H1 (cell line): ENCODE measurements at regions not wholly inside any gene's neighbourhood (a gene's known extent, or its start where the extent isn't known, plus 50 kb on each side); places are given as distances from the start of the nearest gene placed in this dataset.

Experiments
- CTCF ChIA-PET: fragments of 300-600 bp; sonication (Branson Sonifier 250); formaldehyde crosslinking; loops from one replicate; lab custom pipeline; 2021; ENCODE audit not compliant: partially characterized antibody; lab: Charles Lee
- POLR2A ChIA-PET: fragments of 300-600 bp; sonication (Branson Sonifier 250); formaldehyde crosslinking; loops from one replicate; lab custom pipeline; 2021; ENCODE audit warnings: inconsistent platforms; ENCODE audit not compliant: partially characterized antibody; lab: Charles Lee
- DNase-seq, 2 experiments: peaks; one replicate each; pipeline versions ENCODE4 v3.0.0 to v3.0.0-alpha.2; 2010 to 2022; ENCODE audit warnings: low spot score in 2 of 2, low read depth in 1 of 2, mixed read lengths in 1 of 2
- FAIRE-seq: peaks from 2 replicates; lab custom pipeline; 2011; peaks lifted over from hg19 to GRCh38; lab: Jason Lieb, UNC
- H2AFZ ChIP-seq: 2 replicates; pipeline ENCODE4 v1.8.1; 2012; ENCODE audit warnings: low read length, inconsistent platforms
- H2AK5ac ChIP-seq: 2 replicates; pipeline ENCODE4 v1.6.1; 2013; ENCODE audit warnings: low read depth, low read length
- H2BK120ac ChIP-seq: replicated peaks from 2 replicates; pipeline ENCODE3; 2013; ENCODE audit warnings: low read depth, low read length, inconsistent platforms
- H2BK12ac ChIP-seq: 2 replicates; pipeline ENCODE4 v1.6.1; 2013; ENCODE audit warnings: low read depth, low read length
- H2BK15ac ChIP-seq: 2 replicates; pipeline ENCODE4 v1.6.1; 2013; ENCODE audit warnings: low read length
- H2BK20ac ChIP-seq: 2 replicates; pipeline ENCODE4 v1.6.1; 2013; ENCODE audit warnings: low read length
- H2BK5ac ChIP-seq: 2 replicates; pipeline ENCODE4 v1.6.1; 2013; ENCODE audit warnings: low read depth, low read length
- H3K14ac ChIP-seq: 2 replicates; pipeline ENCODE4 v1.6.1; 2013; ENCODE audit warnings: inconsistent platforms; ENCODE audit not compliant: insufficient read length
- H3K18ac ChIP-seq: 2 replicates; pipeline ENCODE4 v1.6.1; 2013; ENCODE audit warnings: low read length; ENCODE audit errors: extremely low read depth
- H3K23ac ChIP-seq: 2 replicates; pipeline ENCODE4 v1.6.1; 2013; ENCODE audit warnings: inconsistent platforms; ENCODE audit not compliant: insufficient read length
- H3K23me2 ChIP-seq: 2 replicates; pipeline ENCODE4 v1.6.1; 2013; ENCODE audit warnings: low read depth, low read length
- H3K27ac ChIP-seq: 2 replicates; pipeline ENCODE4 v1.6.1; 2011; ENCODE audit warnings: low read depth, low read length, inconsistent platforms
- H3K27me3 ChIP-seq, 4 experiments: replicated peaks in 1 of 4; 1 replicate in 1 of 4; 2 replicates in 3 of 4; pipeline versions ENCODE4 v1.6.1 to v1.8.1; 2011 to 2013; ENCODE audit warnings: low read length in 3 of 4, mild to moderate bottlenecking in 3 of 4, inconsistent platforms in 2 of 4, mixed read lengths in 2 of 4, moderate library complexity in 1 of 4; ENCODE audit not compliant: control insufficient read depth in 3 of 4, insufficient read depth in 3 of 4; ENCODE audit errors: extremely low read depth in 1 of 4
- H3K36me3 ChIP-seq, 4 experiments: 2 replicates each; pipeline versions ENCODE4 v1.6.1 to v1.8.1; 2011 to 2013; ENCODE audit warnings: mild to moderate bottlenecking in 4 of 4, low read length in 3 of 4, moderate library complexity in 2 of 4, control low read depth in 1 of 4, inconsistent platforms in 1 of 4; ENCODE audit not compliant: insufficient read depth in 4 of 4, control insufficient read depth in 2 of 4
- H3K4ac ChIP-seq: replicated peaks from 2 replicates; pipeline ENCODE3; 2013; ENCODE audit warnings: low read length, low read depth, mixed read lengths, inconsistent platforms; ENCODE audit not compliant: insufficient read length
- H3K4me1 ChIP-seq, 4 experiments: replicated peaks in 1 of 4; 1 replicate in 1 of 4; 2 replicates in 3 of 4; pipeline versions ENCODE4 v1.6.1 to v1.8.1; 2011 to 2013; ENCODE audit warnings: low read length in 3 of 4, inconsistent platforms in 2 of 4, mixed read lengths in 1 of 4; ENCODE audit not compliant: insufficient read depth in 4 of 4, control insufficient read depth in 3 of 4
- H3K4me2 ChIP-seq, 2 experiments: 2 replicates each; pipeline versions ENCODE4 v1.6.1 to v1.8.1; 2011 to 2013; ENCODE audit warnings: low read depth in 2 of 2, low read length in 2 of 2, control low read depth in 1 of 2, inconsistent platforms in 1 of 2, mild to moderate bottlenecking in 1 of 2; ENCODE audit not compliant: insufficient read depth in 1 of 2
- H3K4me3 ChIP-seq, 4 experiments: fragments of 200-600, 300-600 bp in 1 of 4; sonication (generic), shearing (Covaris generic), sonication (Bioruptor Twin) in 1 of 4; 2 replicates each; pipeline versions ENCODE4 v1.5.1 to v1.8.1; 2011 to 2016; ENCODE audit warnings: low read length in 4 of 4, low read depth in 3 of 4, control low read depth in 2 of 4, inconsistent platforms in 2 of 4, mild to moderate bottlenecking in 2 of 4, mixed read lengths in 1 of 4, moderate library complexity in 1 of 4; ENCODE audit not compliant: insufficient read depth in 2 of 4; ENCODE audit errors: extremely low read depth in 1 of 4
- H3K56ac ChIP-seq: replicated peaks from 2 replicates; pipeline ENCODE3; 2013; ENCODE audit warnings: low read depth, mild to moderate bottlenecking, mixed read lengths, low read length, inconsistent platforms; ENCODE audit not compliant: insufficient read length
- H3K79me1 ChIP-seq: 2 replicates; pipeline ENCODE4 v1.6.1; 2013; ENCODE audit warnings: low read depth, low read length, control low read depth
- H3K79me2 ChIP-seq, 2 experiments: 2 replicates each; pipeline versions ENCODE4 v1.6.1 to v1.8.1; 2012 to 2013; ENCODE audit warnings: low read length in 2 of 2, mild to moderate bottlenecking in 2 of 2, inconsistent platforms in 1 of 2; ENCODE audit not compliant: insufficient read depth in 2 of 2, control insufficient read depth in 1 of 2
- H3K9ac ChIP-seq, 4 experiments: replicated peaks in 1 of 4; 1 replicate in 1 of 4; 2 replicates in 3 of 4; pipeline versions ENCODE4 v1.6.1 to v1.8.1; 2011 to 2013; ENCODE audit warnings: low read depth in 3 of 4, low read length in 3 of 4, control low read depth in 2 of 4, mild to moderate bottlenecking in 2 of 4, moderate library complexity in 2 of 4, inconsistent platforms in 1 of 4; ENCODE audit errors: extremely low read depth in 1 of 4
- H3K9me3 ChIP-seq, 2 experiments: 2 replicates each; pipeline versions ENCODE4 v1.6.1 to v1.8.1; 2012 to 2013; ENCODE audit warnings: mild to moderate bottlenecking in 2 of 2, moderate library complexity in 2 of 2, control low read depth in 1 of 2, inconsistent platforms in 1 of 2, low read depth in 1 of 2, low read length in 1 of 2, mixed read lengths in 1 of 2; ENCODE audit not compliant: insufficient read depth in 2 of 2
- H4K20me1 ChIP-seq, 2 experiments: replicated peaks in 1 of 2; 2 replicates each; pipeline versions ENCODE3 to v1.8.1; 2011 to 2013; ENCODE audit warnings: inconsistent platforms in 2 of 2, low read length in 2 of 2, mild to moderate bottlenecking in 1 of 2; ENCODE audit not compliant: insufficient read depth in 2 of 2, control insufficient read depth in 1 of 2
- H4K5ac ChIP-seq: 2 replicates; pipeline ENCODE4 v1.6.1; 2013; ENCODE audit warnings: low read length, low read depth, mixed read lengths, inconsistent platforms; ENCODE audit not compliant: insufficient read length
- H4K8ac ChIP-seq: 2 replicates; pipeline ENCODE4 v1.8.0; 2013; ENCODE audit warnings: mild to moderate bottlenecking, moderate library complexity, low read length, inconsistent platforms; ENCODE audit not compliant: insufficient read depth; ENCODE audit errors: extremely low read depth
- H4K91ac ChIP-seq: replicated peaks from 2 replicates; pipeline ENCODE3; 2013; ENCODE audit warnings: low read length, mixed read lengths, inconsistent platforms; ENCODE audit not compliant: insufficient read length
- CREB1 ChIP-seq: IDR thresholded peaks from 2 replicates; pipeline ENCODE4 v1.6.1; 2012; ENCODE audit warnings: inconsistent platforms
- CTBP2 ChIP-seq: IDR thresholded peaks from 2 replicates; pipeline ENCODE4 v1.7.0; 2011; ENCODE audit warnings: borderline replicate concordance, mild to moderate bottlenecking, moderate library complexity, mixed read lengths, low read length; ENCODE audit not compliant: insufficient read depth, insufficient read length
- FOSL1 ChIP-seq: IDR thresholded peaks from 2 replicates; pipeline ENCODE4 v1.6.1; 2011; ENCODE audit warnings: mild to moderate bottlenecking, low read depth, low read length, moderate library complexity; ENCODE audit not compliant: insufficient read depth
- SIX5 ChIP-seq: IDR thresholded peaks from 2 replicates; pipeline ENCODE4 v1.6.1; 2011; ENCODE audit warnings: mild to moderate bottlenecking, low read depth, low read length
- WGBS, 2 experiments: shearing (Covaris generic) in 1 of 2; methylation state at CpG; one replicate each; pipeline versions ENCODE4 v1.1.6 to v1.1.7; 2013 to 2015; ENCODE audit warnings: low lambda C conversion rate in 2 of 2, mixed read lengths in 2 of 2, inconsistent platforms in 1 of 2, low coverage in 1 of 2, missing lambda C conversion rate in 1 of 2; ENCODE audit not compliant: insufficient replicate concordance in 2 of 2, insufficient coverage in 1 of 2, insufficient read length in 1 of 2; ENCODE audit errors: extremely low coverage in 1 of 2, missing lambda C conversion rate in 1 of 2; 5-methylcytosine and 5-hydroxymethylcytosine counted together

- Histone ChIP-seq H3K18ac (no peak overlapping the region), H2BK20ac (no peak overlapping the region), H2AFZ (no peak overlapping the region), H2BK15ac (no peak overlapping the region), H2BK120ac (no peak overlapping the region), H4K5ac (no peak overlapping the region), H3K79me1 (peaks cover 7% of the 10 kb centered on the region), H2BK5ac (no peak overlapping the region), H3K4me1 (no peaks in the 10 kb centered on the region), H4K91ac (no peak overlapping the region), H3K14ac (no peak overlapping the region), H3K36me3 (peaks cover 0 to 3% (median 1%) of the 10 kb centered on the region in 4 experiments; a peak in 2 of 8 replicates), H3K4me3 (no peak overlapping the region), H3K56ac (no peak overlapping the region), H3K23ac (no peak overlapping the region), H3K23me2 (no peaks in the 10 kb centered on the region), H3K79me2 (no peaks in the 10 kb centered on the region; a peak in 1 of 4 replicates), H2AK5ac (no peak overlapping the region), H3K9me3 (peaks cover 17 to 19% of the 10 kb centered on the region in 2 experiments), H3K27me3 (no peaks in the 10 kb centered on the region), H3K4me2 (no peak overlapping the region), H3K27ac (no peak overlapping the region), H2BK12ac (no peak overlapping the region), H3K9ac (no peak overlapping the region), H4K20me1 (no peaks in the 10 kb centered on the region), H4K8ac (no peak overlapping the region), H3K4ac (no peak overlapping the region)
- FAIRE-seq = no peak
- CTCF ChIA-PET = interaction anchor here (0.6 to 2.0 kb wide), 2 partner anchors 9 to 17 kb away, joined by 3 to 4 read pairs; no protein-coding TSS in a partner anchor
- POLR2A ChIA-PET = interaction anchor here (1.4 kb wide), 1 partner anchor 19 kb away, joined by 4 read pairs; no protein-coding TSS in a partner anchor
- no peak for DNase-seq
- 77% methylated on average over 5 of the region's 5 CpGs; no CpG with 5 or more reads in 1 of the 2 experiments for WGBS, 2 experiments
- TF ChIP-seq SIX5 (no peak), FOSL1 (no peak), CREB1 (no peak), CTBP2 (no peak)
Observed at GRCh38 chr6:14897831-14898230, 348.0 kb upstream of the JARID2 start.
